IPS-20b (cell line): ENCODE measurements at regions not wholly inside any gene's neighbourhood (a gene's known extent, or its start where the extent isn't known, plus 50 kb on each side); places are given as distances from the start of the nearest gene placed in this dataset.
"Not testable (repeated sequence)": the region's sequence is repeated elsewhere in the genome, so short reads cannot be mapped to it uniquely, and the experiment has no call there.

Experiments
- H3K27ac ChIP-seq: one replicate; pipeline ENCODE4 v1.5.1; 2013; ENCODE audit warnings: low read length
- H3K27me3 ChIP-seq: 2 replicates; pipeline ENCODE4 v1.6.1; 2013; ENCODE audit warnings: mild to moderate bottlenecking, low read length, inconsistent platforms; ENCODE audit not compliant: insufficient read depth
- H3K36me3 ChIP-seq: 2 replicates; pipeline ENCODE4 v1.6.1; 2013; ENCODE audit warnings: low read depth, mild to moderate bottlenecking, inconsistent platforms, low read length, moderate library complexity; ENCODE audit not compliant: insufficient read depth
- H3K4me1 ChIP-seq: 2 replicates; pipeline ENCODE4 v1.6.1; 2013; ENCODE audit warnings: mild to moderate bottlenecking, control low read depth, inconsistent platforms, low read length, moderate library complexity; ENCODE audit not compliant: insufficient read depth
- H3K4me3 ChIP-seq: 2 replicates; pipeline ENCODE4 v1.5.1; 2013; ENCODE audit warnings: mild to moderate bottlenecking, low read length, inconsistent platforms
- H3K9ac ChIP-seq: 2 replicates; pipeline ENCODE4 v1.6.1; 2013; ENCODE audit warnings: low read depth, mild to moderate bottlenecking, inconsistent platforms, low read length, moderate library complexity
- H3K9me3 ChIP-seq: 2 replicates; pipeline ENCODE4 v1.6.1; 2013; ENCODE audit warnings: mild to moderate bottlenecking, low read depth, low read length, inconsistent platforms; ENCODE audit not compliant: insufficient read depth

DNA sequence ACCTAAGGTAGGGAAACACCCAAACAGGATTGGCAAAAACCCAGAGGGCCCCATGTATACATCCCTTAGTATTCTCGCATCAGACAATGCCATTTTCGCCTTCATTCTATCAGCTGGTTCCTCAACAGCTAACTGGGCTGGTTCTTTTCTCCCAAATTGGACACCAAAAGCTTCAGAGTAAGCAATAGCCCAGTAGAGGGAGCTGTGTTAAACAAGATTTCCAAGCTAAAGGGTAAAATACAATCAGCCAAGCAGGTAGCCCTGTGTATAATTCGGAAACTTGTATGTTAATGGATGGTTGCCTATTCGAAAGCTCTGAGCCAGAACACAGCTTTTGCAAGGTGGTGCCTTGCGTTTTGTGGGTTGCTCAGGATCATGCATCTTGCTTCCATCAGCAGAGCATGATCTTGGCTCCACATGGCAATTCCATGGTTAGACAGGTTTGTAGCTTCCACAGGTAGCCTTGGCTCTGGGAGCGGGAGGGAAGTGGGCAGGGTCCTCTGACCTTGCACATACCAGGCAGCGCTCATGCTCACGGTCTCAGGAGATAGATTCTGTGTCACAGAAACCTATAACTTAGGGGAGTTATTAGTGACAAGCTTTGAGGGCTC is 115.2 kb upstream of the LNX1 start:
- no peak overlapping the region for H3K4me3 ChIP-seq
- H3K27me3 ChIP-seq: no peaks in the 10 kb centered on the region
- H3K9ac ChIP-seq: no peak overlapping the region
- H3K4me1 ChIP-seq: 0 out of 2 replicates have a peak, but pooled peaks cover 2% of the 10 kb centered on the region
- H3K36me3 ChIP-seq: no peaks in the 10 kb centered on the region
- H3K27ac ChIP-seq: no peak overlapping the region
- no peaks in the 10 kb centered on the region for H3K9me3 ChIP-seq

DNA sequence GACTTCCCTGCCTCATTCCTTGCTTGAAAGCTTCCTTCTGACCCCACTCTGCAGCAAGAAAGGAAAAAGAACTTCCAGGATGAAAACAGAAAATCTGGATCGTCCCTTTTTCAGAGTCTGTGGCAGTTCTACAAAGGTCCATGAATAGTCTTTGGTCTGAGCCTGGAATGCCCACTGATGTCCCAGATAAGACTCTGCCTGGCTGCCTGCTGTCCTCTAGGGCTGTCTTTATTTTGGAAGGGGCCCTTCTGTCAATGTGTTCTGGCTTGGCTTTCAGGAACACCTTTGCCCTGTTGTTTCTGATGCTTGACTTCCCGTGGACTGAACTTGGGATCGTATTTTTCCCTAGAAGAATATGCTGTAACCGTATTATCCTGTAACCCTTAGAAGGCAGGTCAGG is 114.7 kb upstream of the LNX1 start:
- H3K27me3 ChIP-seq: no peaks in the 10 kb centered on the region
- H3K9ac ChIP-seq: no peak overlapping the region
- H3K4me3 ChIP-seq: no peak overlapping the region
- H3K4me1 ChIP-seq: 0 out of 2 replicates have a peak, but pooled peaks cover 2% of the 10 kb centered on the region
- no peak overlapping the region for H3K27ac ChIP-seq
- H3K36me3 ChIP-seq: no peaks in the 10 kb centered on the region
- no peaks in the 10 kb centered on the region for H3K9me3 ChIP-seq

DNA sequence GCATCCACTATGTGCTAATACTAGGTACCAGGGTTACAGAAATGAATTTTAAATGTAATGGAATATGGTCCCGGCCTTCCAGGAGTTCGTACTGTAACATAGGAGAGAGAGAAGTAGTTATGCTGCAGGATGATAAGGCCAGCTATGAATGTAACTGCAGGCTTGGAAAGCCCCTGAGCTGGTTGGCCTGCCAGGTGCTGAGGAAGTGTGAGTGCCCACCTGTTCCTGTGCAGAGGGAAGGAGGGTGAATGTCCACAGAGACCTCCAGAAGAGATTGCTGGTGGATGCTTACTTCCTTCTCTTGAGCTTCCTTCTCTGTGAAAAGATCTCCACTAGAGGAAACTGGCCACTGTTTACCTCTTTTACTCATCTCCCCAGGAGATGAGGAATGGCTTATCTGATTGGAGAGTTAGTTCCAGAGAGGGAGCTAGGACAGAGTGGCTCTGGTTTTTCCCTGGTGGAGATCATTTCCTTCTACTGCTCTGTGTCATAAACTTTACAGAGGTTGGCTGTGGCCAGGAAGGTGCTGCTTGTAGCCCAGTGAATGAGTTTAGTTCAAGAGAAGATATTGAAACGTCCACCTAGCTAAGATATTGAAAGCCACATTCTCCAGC is 114.0 kb upstream of the LNX1 start:
- H3K27me3 ChIP-seq: no peaks in the 10 kb centered on the region
- H3K9ac ChIP-seq: no peak overlapping the region
- H3K4me1 ChIP-seq: 0 out of 2 replicates have a peak, but pooled peaks cover 2% of the 10 kb centered on the region

DNA sequence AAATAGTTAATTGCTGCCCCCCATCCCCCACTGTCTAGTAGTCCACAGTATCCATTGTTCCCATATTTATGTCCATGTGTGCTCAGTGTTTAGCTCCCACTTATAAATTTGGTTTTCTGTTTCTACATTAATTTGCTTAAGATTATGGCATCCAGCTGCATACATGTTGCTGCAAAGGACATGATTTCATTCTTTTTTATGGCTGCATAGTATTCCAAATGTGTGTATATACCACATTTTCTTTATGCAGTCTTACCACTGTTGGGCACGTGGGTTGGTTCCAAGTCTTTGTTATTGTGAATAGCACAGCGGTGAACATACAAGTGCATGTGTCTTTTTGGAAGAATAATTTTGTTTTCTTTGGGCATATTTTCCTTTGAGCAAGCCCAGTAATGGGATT is 113.0 kb upstream of the LNX1 start:
- H3K36me3 ChIP-seq: no peaks in the 10 kb centered on the region
- H3K27ac ChIP-seq: no peak overlapping the region
- H3K4me1 ChIP-seq: 0 out of 2 replicates have a peak, but pooled peaks cover 2% of the 10 kb centered on the region
- no peaks in the 10 kb centered on the region for H3K27me3 ChIP-seq
- H3K9ac ChIP-seq: no peak overlapping the region
- H3K9me3 ChIP-seq: no peaks in the 10 kb centered on the region
- no peak overlapping the region for H3K4me3 ChIP-seq

More for the DNA sequence above, 114.0 kb upstream of the LNX1 start:
- H3K4me3 ChIP-seq: no peak overlapping the region
- H3K27ac ChIP-seq: no peak overlapping the region
- H3K36me3 ChIP-seq: no peaks in the 10 kb centered on the region
- H3K9me3 ChIP-seq: no peaks in the 10 kb centered on the region

DNA sequence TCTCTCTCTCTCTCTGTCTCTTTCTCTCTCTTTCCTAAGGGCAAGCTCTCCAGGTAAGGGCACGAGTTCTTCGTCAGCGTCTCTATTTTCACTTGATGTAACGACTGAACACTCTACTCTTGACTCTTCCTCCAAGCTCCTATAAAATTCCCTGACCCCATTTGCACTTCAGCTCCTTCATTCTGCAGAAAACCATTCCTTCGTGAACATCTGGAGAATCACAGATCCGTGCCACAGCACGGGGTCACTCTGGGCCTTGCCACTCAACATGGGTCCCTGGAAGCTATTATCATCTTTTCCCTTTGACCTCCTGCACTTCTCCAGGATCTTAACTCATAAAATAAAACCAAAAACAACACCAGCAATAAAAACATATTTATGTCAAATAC is 112.0 kb upstream of the LNX1 start:
- Histone ChIP-seq H3K27ac (no peak overlapping the region), H3K9me3 (no peaks in the 10 kb centered on the region), H3K27me3 (no peaks in the 10 kb centered on the region), H3K9ac (no peak overlapping the region), H3K36me3 (no peaks in the 10 kb centered on the region), H3K4me3 (no peak overlapping the region), H3K4me1 (0 out of 2 replicates have a peak, but pooled peaks cover 2% of the 10 kb centered on the region)

DNA sequence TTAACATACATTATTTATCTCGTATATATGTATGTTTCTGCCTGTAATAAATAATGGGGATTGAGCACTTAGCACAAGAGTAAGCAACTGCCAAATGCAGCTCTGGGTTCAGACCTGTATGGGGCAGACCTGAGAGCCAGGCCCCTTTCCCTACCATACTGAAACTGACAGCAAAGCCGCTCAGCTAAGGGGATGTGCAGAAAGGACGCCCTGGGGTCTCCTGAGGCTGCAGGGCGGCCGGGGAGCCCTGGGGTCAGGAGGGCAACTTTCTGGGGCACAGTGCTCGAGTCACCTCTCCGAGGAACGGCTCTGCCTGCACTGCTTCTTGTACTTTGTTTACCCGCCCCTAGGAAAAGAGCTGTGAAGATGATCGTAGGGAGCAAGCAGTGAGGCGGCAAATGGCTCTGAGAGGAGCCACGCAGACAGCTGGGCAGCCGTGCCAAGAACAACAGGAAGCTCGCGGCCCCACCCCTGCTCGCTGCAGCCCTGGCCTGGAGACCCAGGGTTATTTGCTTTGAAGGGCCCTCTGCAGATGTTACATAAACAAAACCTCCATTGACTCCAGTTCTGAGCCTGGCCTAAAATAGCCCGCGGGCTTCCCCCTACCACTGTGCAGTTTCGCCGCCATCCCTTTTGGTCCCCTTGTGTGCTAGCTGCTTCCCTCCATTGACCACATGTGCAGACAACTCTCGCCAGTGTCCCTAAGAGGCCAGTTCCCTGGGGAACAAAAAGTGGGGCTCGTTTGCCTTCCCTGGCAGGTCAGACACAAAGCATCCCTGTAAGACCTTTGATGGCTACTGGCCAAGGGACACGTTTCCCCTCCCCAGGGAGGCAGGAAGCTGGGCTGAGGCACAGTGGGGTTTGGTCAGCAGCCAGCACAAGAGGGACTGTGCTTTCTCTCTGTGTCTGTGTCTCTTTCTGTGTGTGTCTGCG is 111.3 kb upstream of the LNX1 start:
- H3K27ac ChIP-seq: no peak overlapping the region
- H3K4me1 ChIP-seq: 0 out of 2 replicates have a peak, but pooled peaks cover 2% of the 10 kb centered on the region
- no peak overlapping the region for H3K4me3 ChIP-seq
- no peaks in the 10 kb centered on the region for H3K36me3 ChIP-seq
- no peak overlapping the region for H3K9ac ChIP-seq
- H3K9me3 ChIP-seq: no peaks in the 10 kb centered on the region
- no peaks in the 10 kb centered on the region for H3K27me3 ChIP-seq

DNA sequence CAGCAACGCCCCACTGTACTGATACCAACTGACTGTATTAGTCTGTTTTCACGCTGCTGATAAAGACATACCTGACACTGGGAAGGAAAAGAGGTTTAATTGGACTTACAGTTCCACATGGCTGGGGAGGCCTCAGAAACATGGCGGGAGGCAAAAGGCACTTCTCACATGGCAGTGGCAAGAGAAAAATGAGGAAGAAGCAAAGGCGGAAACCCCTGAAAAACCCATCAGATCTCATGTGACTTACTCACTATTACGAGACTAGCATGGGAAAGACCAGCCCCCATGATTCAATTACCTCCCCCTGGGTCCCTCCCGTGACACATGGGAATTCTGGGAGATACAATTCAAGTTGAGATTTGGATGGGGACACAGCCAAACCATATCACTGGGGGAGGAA is 110.0 kb upstream of the LNX1 start:
- H3K4me1 ChIP-seq, H3K36me3 ChIP-seq, H3K27me3 ChIP-seq, H3K4me3 ChIP-seq, H3K27ac ChIP-seq, H3K9ac ChIP-seq, H3K9me3 ChIP-seq: not testable (repeated sequence)

DNA sequence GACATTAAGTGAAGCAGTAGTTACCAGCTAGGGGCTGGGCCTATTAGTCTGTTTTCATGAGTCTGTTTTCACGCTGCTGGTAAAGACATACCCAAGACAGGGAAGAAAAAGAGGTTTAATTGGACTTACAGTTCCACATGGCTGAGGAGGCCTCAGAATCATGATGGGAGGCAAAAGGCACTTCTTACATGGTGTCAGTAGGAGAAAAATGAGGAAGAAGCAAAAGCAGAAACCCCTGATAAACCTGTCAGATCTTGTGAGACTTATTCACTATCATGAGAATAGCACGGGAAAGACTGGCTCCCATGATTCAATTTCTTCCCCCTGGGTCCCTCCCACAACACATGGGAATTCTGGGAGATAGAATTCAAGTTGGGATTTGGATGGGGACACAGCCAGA is 108.0 kb upstream of the LNX1 start:
- H3K9ac ChIP-seq, H3K4me3 ChIP-seq, H3K27me3 ChIP-seq, H3K36me3 ChIP-seq, H3K27ac ChIP-seq, H3K4me1 ChIP-seq, H3K9me3 ChIP-seq: not testable (repeated sequence)

DNA sequence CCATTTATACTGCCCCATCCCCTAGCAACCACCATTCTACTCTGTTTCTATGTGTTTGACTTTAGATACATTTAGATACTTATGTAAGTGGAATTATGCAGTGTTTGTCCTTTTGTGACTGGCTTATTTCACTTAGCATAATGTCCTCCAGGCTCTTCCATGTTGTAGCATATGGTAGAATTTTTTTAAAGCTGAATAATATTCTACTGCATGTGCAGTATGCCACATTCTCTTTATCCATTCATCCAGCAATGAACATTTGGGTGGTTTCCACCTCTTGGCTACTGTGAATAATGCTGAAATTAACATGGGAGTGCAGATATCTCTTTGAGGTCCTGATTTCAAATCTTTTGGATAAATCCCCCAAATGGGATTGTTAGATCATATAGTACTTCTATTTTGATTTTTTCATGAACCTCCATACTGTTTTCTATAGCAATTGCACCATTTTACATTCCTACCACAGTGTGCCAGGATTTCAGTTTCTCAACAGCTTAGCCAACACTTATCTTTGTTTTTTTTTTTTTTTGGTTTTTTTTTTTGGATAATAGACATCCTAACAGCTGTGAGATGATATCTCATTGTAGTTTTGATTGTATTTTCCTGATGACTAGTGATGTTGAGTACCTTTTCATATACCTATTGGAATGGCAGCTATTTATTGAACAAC is 105.9 kb upstream of the LNX1 start:
- Histone ChIP-seq H3K27me3 (no peaks in the 10 kb centered on the region), H3K4me3 (no peak overlapping the region), H3K4me1 (no peaks in the 10 kb centered on the region), H3K36me3 (no peaks in the 10 kb centered on the region), H3K9me3 (no peaks in the 10 kb centered on the region), H3K27ac (no peak overlapping the region), H3K9ac (no peak overlapping the region)

DNA sequence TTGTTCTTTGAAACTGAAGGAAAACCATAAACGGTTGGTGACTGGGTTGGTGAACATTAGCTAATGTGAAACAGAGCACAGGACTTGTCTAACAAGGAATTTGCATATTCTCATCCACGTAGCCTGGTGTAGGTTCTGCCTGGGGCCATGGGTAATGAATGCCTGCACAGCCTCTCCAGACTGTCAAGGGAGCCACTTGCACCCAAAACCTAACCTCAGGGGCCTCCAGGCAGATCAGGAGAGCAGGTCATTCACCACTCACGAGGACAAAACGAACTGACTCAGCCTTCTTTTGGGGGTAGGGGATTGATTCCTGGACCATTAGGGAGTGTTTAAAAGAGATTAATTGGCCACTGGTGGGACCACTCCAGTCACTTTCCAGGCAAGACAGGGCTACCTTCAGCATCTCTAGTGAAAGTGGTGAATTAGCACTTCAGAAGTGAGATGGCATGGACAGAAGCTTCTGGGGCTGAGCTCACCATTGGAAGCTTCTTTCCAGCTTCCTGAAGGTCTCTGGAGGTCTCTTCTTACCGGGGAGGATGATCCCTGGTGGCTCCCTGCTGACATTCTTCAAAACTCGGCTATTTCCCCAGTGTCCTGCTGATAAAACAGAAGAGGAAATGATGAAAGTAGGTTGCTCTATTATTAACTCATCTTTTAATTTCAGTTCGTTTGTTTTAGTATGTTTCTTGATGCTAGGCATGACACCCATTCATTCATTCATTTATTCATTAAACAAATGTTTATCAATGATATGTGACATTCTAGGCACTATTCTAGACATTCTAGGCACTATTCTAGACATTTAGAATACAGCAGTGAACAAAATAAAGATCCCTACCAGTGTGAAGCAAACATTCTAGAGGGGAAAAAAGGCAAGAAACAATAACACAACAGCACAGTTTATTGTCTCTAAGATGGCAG is 104.5 kb upstream of the LNX1 start:
- no peak overlapping the region for H3K4me3 ChIP-seq
- H3K4me1 ChIP-seq: no peaks in the 10 kb centered on the region
- no peaks in the 10 kb centered on the region for H3K9me3 ChIP-seq

DNA sequence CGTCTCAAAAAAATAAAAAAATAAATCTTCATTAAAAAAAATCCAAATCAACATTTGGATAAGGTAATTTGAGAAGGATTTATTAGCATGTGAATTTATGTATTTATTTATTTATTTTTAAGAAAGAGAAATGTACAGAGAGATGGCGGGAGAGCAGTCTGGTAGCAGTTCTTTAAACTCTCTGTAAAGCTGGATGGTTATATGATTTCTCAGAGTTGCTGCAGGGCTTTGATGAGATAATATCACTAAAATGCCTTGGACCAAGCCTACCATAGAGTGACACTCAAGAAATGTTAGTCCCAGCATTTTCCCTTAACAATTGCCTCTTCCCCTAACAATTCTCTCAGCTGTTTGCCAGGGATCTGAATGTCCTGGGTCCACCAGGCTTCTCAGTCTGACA is 103.4 kb upstream of the LNX1 start:
- H3K36me3 ChIP-seq: no peaks in the 10 kb centered on the region
- no peaks in the 10 kb centered on the region for H3K9me3 ChIP-seq
- no peak overlapping the region for H3K4me3 ChIP-seq
- no peaks in the 10 kb centered on the region for H3K27me3 ChIP-seq
- H3K27ac ChIP-seq: no peak overlapping the region
- no peak overlapping the region for H3K9ac ChIP-seq
- H3K4me1 ChIP-seq: no peaks in the 10 kb centered on the region

More for the DNA sequence above, 104.5 kb upstream of the LNX1 start:
- Histone ChIP-seq H3K27me3 (no peaks in the 10 kb centered on the region), H3K36me3 (no peaks in the 10 kb centered on the region), H3K27ac (no peak overlapping the region), H3K9ac (no peak overlapping the region)
